Smooth muscle cell (in vitro differentiated cells): ENCODE measurements at regions not wholly inside any gene's neighbourhood (a gene's known extent, or its start where the extent isn't known, plus 50 kb on each side); places are given as distances from the start of the nearest gene placed in this dataset.

Source experiments
- DNase-seq: peaks from one replicate; lab custom pipeline; 2025; ENCODE audit not compliant: unreplicated experiment; lab: John Stamatoyannopoulos, UW
- H2AFZ ChIP-seq: fragments of 200-600 bp; sonication (generic); 2 replicates; pipeline ENCODE4 v1.6.0; 2016; ENCODE audit warnings: antibody characterized with exemption, low read depth, mild to moderate bottlenecking
- H3F3A ChIP-seq: fragments of 200-600 bp; sonication (generic); 2 replicates; pipeline ENCODE4 v1.6.0; 2017; ENCODE audit warnings: antibody characterized with exemption, low read depth
- H3K27ac ChIP-seq: fragments of 200-600 bp; sonication (generic); 2 replicates; pipeline ENCODE4 v1.5.1; 2016; ENCODE audit warnings: low read depth, mild to moderate bottlenecking
- H3K27me3 ChIP-seq: fragments of 200-600 bp; sonication (generic); 2 replicates; pipeline ENCODE4 v1.6.1; 2016; ENCODE audit warnings: low read depth, mild to moderate bottlenecking
- H3K36me3 ChIP-seq: fragments of 200-600 bp; sonication (generic); 2 replicates; pipeline ENCODE4 v1.5.1; 2016; ENCODE audit warnings: low read depth
- H3K4me1 ChIP-seq: fragments of 200-600 bp; sonication (generic); 2 replicates; pipeline ENCODE4 v1.5.1; 2016; ENCODE audit warnings: low read depth
- H3K4me2 ChIP-seq: fragments of 200-600 bp; sonication (generic); 2 replicates; pipeline ENCODE4 v1.6.0; 2016; ENCODE audit warnings: mild to moderate bottlenecking
- H3K4me3 ChIP-seq: fragments of 200-600 bp; sonication (generic); 2 replicates; pipeline ENCODE4 v1.5.1; 2016; ENCODE audit warnings: mild to moderate bottlenecking
- H3K79me2 ChIP-seq: fragments of 200-600 bp; sonication (generic); 2 replicates; pipeline ENCODE4 v1.6.0; 2016; ENCODE audit warnings: low read depth, mild to moderate bottlenecking
- H3K9ac ChIP-seq: fragments of 200-600 bp; sonication (generic); 2 replicates; pipeline ENCODE4 v1.6.0; 2016; ENCODE audit warnings: low read depth
- H3K9me3 ChIP-seq: fragments of 200-600 bp; sonication (generic); replicated peaks from 2 replicates; pipeline ENCODE4 v1.5.1; 2016; ENCODE audit warnings: low read depth
- H4K20me1 ChIP-seq: fragments of 200-600 bp; sonication (generic); 2 replicates; pipeline ENCODE4 v1.6.0; 2016; ENCODE audit warnings: low read depth
- WGBS: methylation state at CpG from one replicate; pipeline ENCODE4 v1.1.7; 2016; ENCODE audit warnings: low lambda C conversion rate; 5-methylcytosine and 5-hydroxymethylcytosine counted together
- TF ChIP-seq, protein P1 (sequence below): fragments of 200-600 bp; sonication (generic); IDR thresholded peaks from 2 replicates; pipeline ENCODE4 v1.5.1; 2017; ENCODE audit warnings: borderline replicate concordance, mild to moderate bottlenecking, antibody characterized with exemption; ENCODE audit not compliant: insufficient read depth, poor library complexity, severe bottlenecking

DNA sequence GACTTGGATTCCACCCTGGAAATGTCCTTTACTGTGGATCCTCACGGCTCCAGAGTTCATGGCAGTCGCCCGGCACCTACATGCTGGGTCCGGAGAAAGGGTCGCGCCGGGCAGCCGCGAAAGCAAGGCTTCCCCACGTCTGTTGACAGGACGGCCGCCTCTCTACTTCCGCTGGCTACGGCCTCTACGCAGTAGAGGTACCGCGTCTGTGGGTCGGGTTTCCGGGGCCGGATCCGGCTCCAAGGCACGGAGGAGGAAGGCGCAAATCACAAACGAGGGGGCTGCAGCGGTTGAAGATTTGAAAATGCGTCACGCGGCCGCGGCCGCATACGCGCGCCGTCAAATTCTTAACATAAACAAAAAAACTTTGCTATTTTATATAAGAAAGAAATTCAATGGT, 649.6 kb downstream of the REEP3 start:
- TF ChIP-seq, protein P1, sequence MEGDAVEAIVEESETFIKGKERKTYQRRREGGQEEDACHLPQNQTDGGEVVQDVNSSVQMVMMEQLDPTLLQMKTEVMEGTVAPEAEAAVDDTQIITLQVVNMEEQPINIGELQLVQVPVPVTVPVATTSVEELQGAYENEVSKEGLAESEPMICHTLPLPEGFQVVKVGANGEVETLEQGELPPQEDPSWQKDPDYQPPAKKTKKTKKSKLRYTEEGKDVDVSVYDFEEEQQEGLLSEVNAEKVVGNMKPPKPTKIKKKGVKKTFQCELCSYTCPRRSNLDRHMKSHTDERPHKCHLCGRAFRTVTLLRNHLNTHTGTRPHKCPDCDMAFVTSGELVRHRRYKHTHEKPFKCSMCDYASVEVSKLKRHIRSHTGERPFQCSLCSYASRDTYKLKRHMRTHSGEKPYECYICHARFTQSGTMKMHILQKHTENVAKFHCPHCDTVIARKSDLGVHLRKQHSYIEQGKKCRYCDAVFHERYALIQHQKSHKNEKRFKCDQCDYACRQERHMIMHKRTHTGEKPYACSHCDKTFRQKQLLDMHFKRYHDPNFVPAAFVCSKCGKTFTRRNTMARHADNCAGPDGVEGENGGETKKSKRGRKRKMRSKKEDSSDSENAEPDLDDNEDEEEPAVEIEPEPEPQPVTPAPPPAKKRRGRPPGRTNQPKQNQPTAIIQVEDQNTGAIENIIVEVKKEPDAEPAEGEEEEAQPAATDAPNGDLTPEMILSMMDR: no peak
- H3K27me3 ChIP-seq: no peaks in the 10 kb centered on the region
- H3K36me3 ChIP-seq: no peaks in the 10 kb centered on the region
- no peak overlapping the region for H3K4me3 ChIP-seq
- no peaks in the 10 kb centered on the region for H3K9me3 ChIP-seq
- no peaks in the 10 kb centered on the region for H3K79me2 ChIP-seq
- H3K4me2 ChIP-seq: no peak overlapping the region
- H3K4me1 ChIP-seq: no peaks in the 10 kb centered on the region
- no peaks in the 10 kb centered on the region for H4K20me1 ChIP-seq
- no peak overlapping the region for H3K9ac ChIP-seq
- DNase-seq: no peak
- no peak overlapping the region for H3K27ac ChIP-seq
- H2AFZ ChIP-seq: no peak overlapping the region
- WGBS: 98% methylated on average over 35 of the region's 35 CpGs
- H3F3A ChIP-seq: no peaks in the 10 kb centered on the region

- no peaks in the 10 kb centered on the region for H3K4me1 ChIP-seq
- no peak overlapping the region for H3K27ac ChIP-seq
- H3K4me3 ChIP-seq: no peak overlapping the region
- H2AFZ ChIP-seq: peak overlapping the region; percentile 5
- no peak for DNase-seq
- H3K27me3 ChIP-seq: no peaks in the 10 kb centered on the region
- no peaks in the 10 kb centered on the region for H3K9me3 ChIP-seq
- no peak overlapping the region for H3K9ac ChIP-seq
- TF ChIP-seq, protein P1: no peak
- H3F3A ChIP-seq: no peaks in the 10 kb centered on the region
- H3K36me3 ChIP-seq: no peaks in the 10 kb centered on the region
- H3K4me2 ChIP-seq: no peak overlapping the region
- H4K20me1 ChIP-seq: no peaks in the 10 kb centered on the region
- no peaks in the 10 kb centered on the region for H3K79me2 ChIP-seq
These were observed 652.6 kb downstream of the REEP3 start for GRCh38 chr10:64173826-64174225.

DNA sequence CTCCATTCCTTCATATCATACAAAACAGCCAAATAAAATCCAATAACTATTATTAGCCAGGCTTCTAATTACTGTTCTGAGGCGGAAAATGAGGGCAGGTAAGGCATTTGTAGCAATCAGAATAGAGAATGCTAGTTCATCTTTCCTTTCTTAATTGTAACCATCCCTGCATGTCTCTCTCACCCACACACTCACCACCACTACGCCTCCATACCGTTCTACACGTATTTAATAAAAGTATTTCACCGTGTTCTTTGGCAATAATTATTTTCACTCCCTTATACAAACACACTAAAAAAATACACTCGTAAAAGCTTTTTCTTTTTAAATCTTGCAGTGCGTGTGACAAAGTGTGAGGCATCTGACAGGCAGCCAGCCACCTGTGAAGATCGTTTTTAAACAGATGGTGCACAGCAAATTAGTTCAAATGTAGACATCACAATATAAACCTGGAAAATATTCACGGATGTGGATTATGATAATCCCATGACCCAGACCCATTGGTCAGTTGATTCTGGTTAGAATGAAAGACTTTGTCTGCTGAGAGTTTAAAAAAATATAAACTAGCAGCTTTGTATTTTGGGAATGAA, 653.6 kb downstream of the REEP3 start:
- H2AFZ ChIP-seq: no peak overlapping the region
- H3F3A ChIP-seq: no peaks in the 10 kb centered on the region
- no peak overlapping the region for H3K9ac ChIP-seq
- H3K4me2 ChIP-seq: no peak overlapping the region
- no peak for DNase-seq
- no peak overlapping the region for H3K4me3 ChIP-seq
- H4K20me1 ChIP-seq: no peaks in the 10 kb centered on the region
- no peaks in the 10 kb centered on the region for H3K79me2 ChIP-seq
- no peaks in the 10 kb centered on the region for H3K9me3 ChIP-seq
- no peaks in the 10 kb centered on the region for H3K36me3 ChIP-seq
- 91% methylated on average over 9 of the region's 9 CpGs for WGBS
- no peaks in the 10 kb centered on the region for H3K27me3 ChIP-seq
- no peaks in the 10 kb centered on the region for H3K4me1 ChIP-seq
- TF ChIP-seq, protein P1: no peak
- H3K27ac ChIP-seq: no peak overlapping the region

DNA sequence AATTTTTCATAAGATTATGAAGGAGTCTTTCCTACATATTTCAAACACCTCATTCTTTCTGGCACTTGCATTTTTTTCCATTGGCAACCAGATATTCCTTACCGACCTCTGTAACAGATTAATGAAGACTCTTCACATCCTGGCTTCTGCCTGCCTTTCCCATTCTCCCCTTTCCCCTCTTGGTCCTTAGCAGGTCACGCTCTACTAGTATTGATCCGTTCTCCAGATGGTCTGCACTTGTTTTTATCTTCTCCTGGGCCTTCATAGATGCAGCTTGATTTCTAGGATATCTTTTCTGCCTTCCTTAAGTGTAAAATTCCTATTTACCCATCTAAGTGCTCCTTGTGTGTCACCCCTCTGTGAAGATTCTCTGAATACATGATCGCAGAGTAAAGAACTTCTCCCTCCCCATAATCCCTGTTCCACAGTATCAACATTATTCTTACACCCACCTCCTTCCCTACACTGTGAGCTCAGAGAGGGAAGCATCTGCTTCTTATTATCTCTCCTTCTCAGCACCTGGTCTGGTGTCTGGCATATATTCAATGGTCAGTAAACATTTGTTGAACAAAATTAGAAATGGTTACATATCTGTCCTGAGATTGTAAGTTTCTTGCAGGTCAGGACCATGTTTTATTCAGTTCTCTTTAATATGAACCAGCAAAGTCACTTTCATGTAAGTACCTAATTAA, 654.2 kb downstream of the REEP3 start:
- H3K4me3 ChIP-seq: no peak overlapping the region
- no peak overlapping the region for H3K27ac ChIP-seq
- H2AFZ ChIP-seq: no peak overlapping the region
- no peak overlapping the region for H3K9ac ChIP-seq
- no peaks in the 10 kb centered on the region for H4K20me1 ChIP-seq
- no peaks in the 10 kb centered on the region for H3K4me1 ChIP-seq
- TF ChIP-seq, protein P1: no peak
- H3K4me2 ChIP-seq: no peak overlapping the region
- H3F3A ChIP-seq: no peaks in the 10 kb centered on the region
- 92% methylated on average over 4 of the region's 4 CpGs for WGBS
- no peaks in the 10 kb centered on the region for H3K9me3 ChIP-seq
- no peaks in the 10 kb centered on the region for H3K79me2 ChIP-seq
- no peak for DNase-seq
- H3K36me3 ChIP-seq: no peaks in the 10 kb centered on the region
- H3K27me3 ChIP-seq: no peaks in the 10 kb centered on the region
